PC-9 (cell line): ENCODE measurements at regions not wholly inside any gene's neighbourhood (a gene's known extent, or its start where the extent isn't known, plus 50 kb on each side); places are given as distances from the start of the nearest gene placed in this dataset.

Experiments used
- CTCF ChIP-seq: fragments of 200-600 bp; sonication (generic); conservative IDR thresholded peaks from 2 replicates; pipeline ENCODE4 v1.6.1; 2017; ENCODE audit warnings: mixed run types, antibody characterized with exemption, mild to moderate bottlenecking, moderate library complexity
- EZH2 ChIP-seq: fragments of 200-600 bp; sonication (generic); IDR thresholded peaks from 2 replicates; pipeline ENCODE4 v1.8.0; 2017; ENCODE audit warnings: antibody characterized with exemption, low read depth

GRCh38 chr1:185562461-185563359, 171.5 kb upstream of the HMCN1 start:
- TF ChIP-seq CTCF (no peak), EZH2 (no peak)
